K562 (cell line): ENCODE measurements at regions not wholly inside any gene's neighbourhood (a gene's known extent, or its start where the extent isn't known, plus 50 kb on each side); places are given as distances from the start of the nearest gene placed in this dataset.
A peak's percentile ranks its signal among the peaks of the same experiment; 100 is the strongest.

ENCODE experiments used
- CHD4 ChIP-seq: fragments of 200-600 bp; sonication (generic); IDR thresholded peaks from 3 replicates; pipeline ENCODE4 v1.6.1; 2012; ENCODE audit warnings: low read depth, mild to moderate bottlenecking, mixed read lengths, low read length, inconsistent platforms; ENCODE audit not compliant: insufficient read depth, insufficient replicate concordance, poor library complexity, severe bottlenecking
- FOSL1 ChIP-seq: fragments of 200-800 bp; sonication (Bioruptor generic); conservative IDR thresholded peaks from 2 replicates; pipeline ENCODE4 v1.6.1; 2016; ENCODE audit warnings: missing genetic modification characterization, missing compliant biosample characterization
- NFE2 ChIP-seq: IDR thresholded peaks from 2 replicates; pipeline ENCODE4 v1.6.1; 2014; ENCODE audit warnings: antibody characterized with exemption, low read depth
- PHF20 ChIP-seq: fragments of 450-650 bp; IDR thresholded peaks from 2 replicates; pipeline ENCODE4 v1.6.1; 2018; ENCODE audit not compliant: partially characterized antibody
- ZBTB40 ChIP-seq, 2 experiments: fragments of 450-650 bp in 1 of 2; sonication (generic) in 1 of 2; formaldehyde crosslinking in 1 of 2; IDR thresholded peaks; 2 replicates each; pipeline versions ENCODE4 v1.7.1 to v1.9.0; 2016 to 2022; ENCODE audit warnings: inconsistent platforms in 1 of 2, mild to moderate bottlenecking in 1 of 2, missing genetic modification reagents in 1 of 2
- ZNF124 ChIP-seq: sonication (generic); formaldehyde crosslinking; IDR thresholded peaks from 2 replicates; pipeline ENCODE4 v1.8.1; 2022; ENCODE audit warnings: missing genetic modification reagents
- TF ChIP-seq, protein P1 (sequence below), 3 experiments: fragments of 200-800 bp in 1 of 3; fragments of 250-450 bp in 1 of 3; fragments of 450-650 bp in 1 of 3; sonication (Bioruptor Pico) in 1 of 3; sonication (Bioruptor generic) in 1 of 3; formaldehyde crosslinking in 1 of 3; IDR thresholded peaks; 2 replicates each; pipeline versions ENCODE4 v1.6.1 to v1.8.0; 2016 to 2022; ENCODE audit warnings: mild to moderate bottlenecking in 2 of 3, missing genetic modification characterization in 2 of 3, missing compliant biosample characterization in 1 of 3, moderate library complexity in 1 of 3

DNA sequence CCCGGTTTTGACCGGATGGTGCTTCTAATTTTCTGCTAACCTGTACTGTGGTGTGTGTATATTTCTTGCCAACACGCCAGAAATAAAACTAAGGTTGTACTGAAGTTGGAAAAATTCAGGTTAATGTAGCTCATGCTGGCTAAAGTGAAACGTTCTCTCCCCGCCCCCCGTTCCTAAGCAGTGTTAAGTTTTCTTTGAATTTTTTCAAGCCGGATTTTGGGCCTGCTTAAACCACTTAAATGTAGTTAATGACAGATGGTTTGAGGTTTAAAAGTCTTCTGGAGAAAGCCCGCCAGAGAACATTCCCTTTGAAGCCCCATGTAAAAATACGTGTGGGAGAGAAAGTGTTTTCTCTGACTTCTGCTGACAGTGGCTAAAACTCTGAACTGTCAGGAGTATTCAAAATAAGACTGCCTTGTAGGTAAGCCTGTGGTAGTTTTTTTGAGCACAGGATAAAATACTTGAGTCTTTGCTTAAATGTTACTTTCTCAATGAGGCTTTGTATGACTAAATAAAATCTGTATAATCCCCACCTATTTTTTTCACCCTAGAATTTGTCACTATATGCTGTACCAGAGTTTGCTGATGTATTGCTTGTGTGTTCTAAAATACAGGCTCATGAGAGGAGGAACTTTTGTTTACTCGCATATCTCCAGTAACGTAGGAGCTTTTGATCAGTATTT is 101.3 kb downstream of the OR2B2 start (continued):
- TF ChIP-seq, protein P1, sequence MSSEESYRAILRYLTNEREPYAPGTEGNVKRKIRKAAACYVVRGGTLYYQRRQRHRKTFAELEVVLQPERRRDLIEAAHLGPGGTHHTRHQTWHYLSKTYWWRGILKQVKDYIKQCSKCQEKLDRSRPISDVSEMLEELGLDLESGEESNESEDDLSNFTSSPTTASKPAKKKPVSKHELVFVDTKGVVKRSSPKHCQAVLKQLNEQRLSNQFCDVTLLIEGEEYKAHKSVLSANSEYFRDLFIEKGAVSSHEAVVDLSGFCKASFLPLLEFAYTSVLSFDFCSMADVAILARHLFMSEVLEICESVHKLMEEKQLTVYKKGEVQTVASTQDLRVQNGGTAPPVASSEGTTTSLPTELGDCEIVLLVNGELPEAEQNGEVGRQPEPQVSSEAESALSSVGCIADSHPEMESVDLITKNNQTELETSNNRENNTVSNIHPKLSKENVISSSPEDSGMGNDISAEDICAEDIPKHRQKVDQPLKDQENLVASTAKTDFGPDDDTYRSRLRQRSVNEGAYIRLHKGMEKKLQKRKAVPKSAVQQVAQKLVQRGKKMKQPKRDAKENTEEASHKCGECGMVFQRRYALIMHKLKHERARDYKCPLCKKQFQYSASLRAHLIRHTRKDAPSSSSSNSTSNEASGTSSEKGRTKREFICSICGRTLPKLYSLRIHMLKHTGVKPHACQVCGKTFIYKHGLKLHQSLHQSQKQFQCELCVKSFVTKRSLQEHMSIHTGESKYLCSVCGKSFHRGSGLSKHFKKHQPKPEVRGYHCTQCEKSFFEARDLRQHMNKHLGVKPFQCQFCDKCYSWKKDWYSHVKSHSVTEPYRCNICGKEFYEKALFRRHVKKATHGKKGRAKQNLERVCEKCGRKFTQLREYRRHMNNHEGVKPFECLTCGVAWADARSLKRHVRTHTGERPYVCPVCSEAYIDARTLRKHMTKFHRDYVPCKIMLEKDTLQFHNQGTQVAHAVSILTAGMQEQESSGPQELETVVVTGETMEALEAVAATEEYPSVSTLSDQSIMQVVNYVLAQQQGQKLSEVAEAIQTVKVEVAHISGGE (CRISPR knock-in tag; IDR thresholded peaks at IDR 0.05), result no peak
- no peak for TF ChIP-seq NFE2
- TF ChIP-seq ZBTB40 (IDR thresholded peaks at IDR 0.05), result no peak
- TF ChIP-seq ZBTB40 (CRISPR knock-in tag; IDR thresholded peaks at IDR 0.05), result no peak
- no peak for TF ChIP-seq PHF20
- no peak for TF ChIP-seq CHD4
- 0 out of 2 replicates have a peak, but pooled peaks have one; percentile 2 for TF ChIP-seq FOSL1 (tag)
- no peak for TF ChIP-seq ZNF124 (CRISPR knock-in tag)
